SIG-M5 treated with dmso at 0.1 percent for 504 hours (cell line): ENCODE measurements at regions not wholly inside any gene's neighbourhood (a gene's known extent, or its start where the extent isn't known, plus 50 kb on each side); places are given as distances from the start of the nearest gene placed in this dataset.

Source experiments
- DNase-seq: peaks from one replicate; lab custom pipeline; 2025; ENCODE audit not compliant: unreplicated experiment; lab: John Stamatoyannopoulos, UW

DNA sequence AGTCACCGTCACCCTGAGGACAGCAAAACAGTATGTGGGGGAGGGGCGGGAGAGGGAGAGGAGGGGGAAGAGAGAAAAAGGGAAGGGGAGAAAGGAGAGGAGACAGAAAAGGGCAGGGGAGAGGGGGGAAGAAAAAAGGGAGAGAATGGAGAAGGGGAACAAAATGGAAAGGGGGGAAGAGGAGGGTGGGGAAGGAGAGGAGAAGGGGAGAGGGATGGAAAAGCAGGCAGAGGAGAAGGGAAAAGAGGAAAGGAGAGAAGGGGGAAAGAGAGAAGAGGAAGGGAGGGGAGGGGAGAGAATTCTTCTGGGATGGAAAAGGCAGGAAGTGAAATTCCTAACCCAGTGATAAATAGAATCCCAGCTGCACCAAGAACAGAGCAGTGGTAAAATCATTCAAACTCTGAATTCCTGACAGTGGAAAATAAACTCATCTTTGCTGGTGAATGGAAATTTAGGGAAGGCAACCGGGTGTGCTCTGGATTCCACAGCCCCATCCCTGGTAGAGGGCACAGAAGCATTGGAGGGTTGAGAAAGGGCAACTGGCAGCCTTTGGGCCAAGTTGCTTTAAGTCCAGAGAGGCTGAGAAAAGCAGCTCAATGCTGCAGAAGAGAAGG is 244.2 kb downstream of the BCOR start:
- DNase-seq: no peak

DNA sequence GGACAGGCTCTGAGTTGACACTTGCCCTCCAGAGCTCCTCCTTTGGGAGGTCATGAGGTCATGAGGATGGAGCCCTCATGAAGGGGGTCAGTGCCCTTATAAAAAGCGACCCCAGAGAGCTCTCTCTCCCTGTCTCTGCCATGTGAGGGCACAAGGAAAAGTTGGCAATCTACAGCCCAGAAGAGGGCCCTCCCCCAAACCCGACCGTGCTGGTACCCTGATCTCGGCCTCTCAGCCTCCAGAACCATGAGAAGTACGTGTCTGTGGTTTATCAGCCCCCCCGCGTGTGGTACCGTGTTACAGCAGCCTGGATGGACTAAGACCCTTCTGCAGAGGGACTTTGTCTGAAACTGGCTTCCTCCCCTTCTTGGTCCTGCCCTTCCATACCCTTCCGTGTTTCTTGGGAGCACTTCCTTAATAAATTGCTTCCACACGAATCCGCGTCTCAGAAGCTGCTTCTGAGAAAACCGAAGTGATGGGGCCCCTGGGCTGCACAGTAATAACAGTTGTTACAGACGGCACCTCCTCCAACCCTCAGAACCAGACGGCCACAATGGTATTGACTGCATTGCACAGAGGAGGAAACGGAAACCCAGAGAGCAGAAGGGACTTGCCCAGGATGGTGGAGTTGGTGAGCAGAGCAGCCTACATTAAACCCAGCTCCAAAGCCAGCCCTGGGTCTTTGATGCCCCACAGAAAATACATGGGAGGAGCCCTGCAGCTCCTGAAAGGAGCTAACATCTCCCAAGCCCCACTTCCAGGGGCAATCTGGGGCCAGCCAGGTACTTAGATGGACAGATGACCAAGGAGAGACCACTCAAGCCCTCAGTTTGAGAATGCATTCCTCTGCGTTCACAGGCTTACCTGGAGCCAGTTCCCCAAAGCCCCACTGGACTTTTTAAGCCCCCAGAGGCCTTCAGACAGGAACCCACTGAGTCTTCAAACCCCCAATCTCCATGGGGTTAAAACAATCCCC is 242.7 kb downstream of the BCOR start:
- peak; percentile 67 for DNase-seq

DNA sequence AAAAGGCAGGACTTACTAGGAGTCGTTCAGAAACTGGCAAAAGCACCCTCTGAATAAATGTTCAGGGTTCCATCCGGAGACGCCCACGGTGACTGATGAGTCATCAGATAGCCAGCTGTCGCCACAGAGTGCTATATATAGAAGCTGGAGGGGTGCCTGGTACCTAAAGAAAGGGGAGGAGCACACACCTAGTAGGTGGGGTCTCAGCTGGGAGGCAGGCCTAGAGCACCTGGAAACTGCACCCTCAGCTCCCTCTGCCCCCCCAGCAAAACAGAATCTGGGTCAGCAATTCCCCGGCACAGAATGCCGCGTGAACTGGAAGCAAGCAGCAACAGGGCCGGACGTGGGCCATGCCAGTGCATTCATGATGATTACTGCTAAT is 242.0 kb downstream of the BCOR start:
- DNase-seq: peak; percentile 47

DNA sequence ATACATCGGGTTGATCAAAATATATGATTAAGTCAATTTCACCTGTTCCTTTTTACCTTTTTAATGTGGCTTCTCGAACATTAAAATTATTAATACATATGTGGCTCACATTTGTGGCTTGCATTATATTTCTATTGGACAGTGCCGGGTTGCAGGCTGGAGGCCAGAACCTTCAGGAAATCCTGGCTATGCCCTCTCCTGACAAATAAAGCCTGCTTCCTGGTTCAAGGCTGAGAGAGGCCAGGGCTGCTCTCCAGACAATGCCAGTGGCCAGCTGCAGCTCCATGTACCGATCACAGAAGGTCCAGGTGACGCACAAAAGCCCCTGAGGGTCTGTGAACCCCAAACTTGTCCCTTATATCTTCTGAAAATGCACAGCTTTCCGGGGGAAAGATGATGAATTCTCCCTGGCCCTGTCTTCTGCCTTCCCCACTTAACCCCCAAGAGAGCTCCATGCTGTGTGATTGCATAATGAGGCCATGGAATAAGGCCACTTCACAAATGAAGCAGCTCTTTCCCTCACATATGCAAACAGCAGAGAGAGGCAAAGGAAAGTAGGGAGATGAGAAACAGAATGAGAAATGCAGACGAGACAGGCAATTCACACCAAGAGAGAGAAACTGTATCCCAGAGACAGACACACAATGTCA is 241.2 kb downstream of the BCOR start:
- DNase-seq: no peak

DNA sequence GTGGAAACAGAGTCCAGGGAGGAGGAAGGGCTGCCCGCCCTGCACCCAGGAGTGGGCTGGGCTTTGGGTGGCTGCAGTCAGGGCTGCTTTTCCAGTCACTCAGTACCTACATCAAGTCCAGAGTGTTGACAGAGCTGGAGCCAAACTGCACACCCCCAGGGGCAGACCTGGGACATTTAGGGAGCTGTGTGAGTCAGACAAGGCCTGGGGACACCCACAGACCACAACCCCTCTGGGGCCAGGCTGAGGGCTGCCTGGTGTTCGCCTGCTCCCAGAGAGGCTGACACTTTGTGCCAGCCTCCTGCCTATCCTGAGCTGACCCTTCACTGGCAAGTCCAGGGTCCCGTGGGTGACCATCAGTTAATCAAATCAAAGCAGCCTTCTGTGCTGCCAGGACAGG is 240.0 kb downstream of the BCOR start:
- no peak for DNase-seq

DNA sequence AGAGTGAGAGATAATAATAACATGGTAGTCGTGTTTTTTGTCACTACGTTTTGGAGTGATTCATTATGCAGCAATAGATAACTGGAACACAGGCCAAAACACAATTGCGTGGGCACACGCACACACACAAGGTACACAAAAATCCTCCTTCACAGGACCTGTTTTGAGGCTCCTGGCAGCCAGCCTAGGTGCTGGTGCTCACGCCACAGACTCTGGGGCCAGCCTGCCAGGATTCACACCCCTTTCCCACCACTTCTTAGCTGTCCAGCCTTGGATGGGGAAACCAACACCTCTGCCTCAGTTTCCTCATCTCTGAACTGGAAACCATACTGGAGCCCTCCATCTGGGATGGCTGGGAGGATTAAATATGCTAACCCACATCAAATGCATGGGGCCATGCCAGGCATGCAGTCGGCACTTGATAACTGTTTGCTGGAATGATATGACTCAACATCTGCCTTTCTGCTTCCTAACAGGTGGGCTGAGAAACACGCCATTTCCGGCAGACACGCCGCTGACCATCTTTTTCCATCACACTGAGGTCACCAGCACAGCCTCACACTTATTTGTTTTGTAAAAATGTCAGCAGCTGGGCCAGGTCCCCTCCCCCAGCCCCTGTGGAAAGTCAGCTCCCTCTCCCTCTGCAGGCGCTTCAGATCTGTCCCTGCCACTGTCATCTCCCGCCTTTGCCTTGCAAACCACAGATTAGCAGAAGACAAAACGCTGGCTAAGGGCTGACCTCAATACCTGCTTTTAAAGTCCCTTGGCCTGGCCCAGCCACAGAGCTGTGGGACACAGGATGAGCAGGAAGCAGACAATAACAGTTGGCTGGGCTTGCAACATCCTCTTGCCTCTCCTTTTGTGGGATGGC is 237.5 kb downstream of the BCOR start:
- DNase-seq: peak; percentile 55

DNA sequence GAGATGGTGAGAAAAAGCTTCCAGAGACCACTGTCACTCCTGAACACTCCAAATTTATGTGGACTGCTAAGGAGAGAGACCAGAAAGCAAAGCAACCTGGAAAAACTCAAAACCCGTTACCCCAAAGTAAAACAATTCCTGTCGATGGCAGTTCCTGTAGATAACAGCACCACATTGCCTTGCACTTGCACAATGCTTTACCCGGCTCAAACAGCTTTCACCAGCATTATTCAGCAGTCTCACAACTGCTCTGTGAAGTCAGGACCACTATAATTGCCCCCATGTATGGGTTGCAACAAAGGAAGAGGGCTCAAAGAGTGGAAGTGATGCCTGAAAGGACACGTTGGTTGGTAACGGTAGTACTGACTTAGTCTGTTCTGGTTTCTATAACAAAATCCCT is 234.8 kb downstream of the BCOR start:
- DNase-seq: peak; percentile 22

DNA sequence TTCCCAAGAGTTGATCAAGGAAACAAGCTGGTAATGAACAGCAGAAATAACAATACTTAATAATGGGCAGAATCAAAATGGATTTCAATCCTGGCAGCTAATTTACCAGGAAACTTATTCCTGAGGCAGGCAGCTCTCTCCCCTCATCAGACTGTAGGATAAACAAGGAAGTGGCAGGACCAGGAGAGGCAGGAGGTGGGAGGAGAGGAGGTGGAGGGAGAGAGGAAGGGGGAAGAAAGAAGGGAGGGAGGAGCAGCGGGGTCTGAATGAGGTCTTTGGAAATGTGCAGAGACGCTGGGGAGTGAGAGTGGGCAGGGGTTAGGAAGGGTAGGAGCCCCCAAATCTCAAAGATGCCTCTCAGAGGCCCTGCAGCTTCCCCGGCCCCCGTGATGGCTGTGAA is 231.5 kb downstream of the BCOR start:
- DNase-seq: no peak

DNA sequence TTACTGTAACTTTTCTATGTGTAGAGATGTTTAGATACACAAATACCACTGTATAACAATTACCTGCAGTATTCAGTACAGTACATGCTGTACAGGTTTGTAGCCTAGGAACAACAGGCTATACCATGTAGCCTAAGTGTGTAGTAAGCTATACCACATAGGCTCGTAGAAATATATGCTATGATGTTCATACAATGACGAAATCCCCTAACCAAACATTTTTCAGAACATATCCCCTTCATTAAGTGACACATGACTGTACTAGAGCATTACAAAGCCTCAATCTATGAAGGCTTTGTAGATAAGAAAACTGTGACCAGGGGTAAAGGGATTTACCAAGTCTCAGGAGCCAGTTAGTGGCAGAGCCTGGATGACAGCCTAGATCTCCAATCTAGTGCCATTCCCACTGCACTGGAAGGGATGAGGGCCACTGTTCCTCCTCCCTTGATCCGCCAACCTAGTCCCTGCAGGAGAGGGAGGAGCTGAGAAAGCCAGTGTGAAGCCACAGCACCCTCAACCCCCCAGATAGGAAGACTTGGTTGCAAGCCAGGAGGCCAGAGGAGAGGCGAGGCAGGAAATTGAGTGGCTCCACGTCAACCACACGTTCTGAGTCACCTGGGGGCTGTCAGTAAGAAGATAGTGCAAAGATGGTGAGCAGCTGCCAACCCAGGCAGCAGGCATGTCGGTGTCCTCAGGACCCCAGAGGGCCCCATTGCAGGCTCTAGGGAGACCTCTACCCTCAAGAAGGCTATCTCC is 227.7 kb downstream of the BCOR start:
- no peak for DNase-seq

DNA sequence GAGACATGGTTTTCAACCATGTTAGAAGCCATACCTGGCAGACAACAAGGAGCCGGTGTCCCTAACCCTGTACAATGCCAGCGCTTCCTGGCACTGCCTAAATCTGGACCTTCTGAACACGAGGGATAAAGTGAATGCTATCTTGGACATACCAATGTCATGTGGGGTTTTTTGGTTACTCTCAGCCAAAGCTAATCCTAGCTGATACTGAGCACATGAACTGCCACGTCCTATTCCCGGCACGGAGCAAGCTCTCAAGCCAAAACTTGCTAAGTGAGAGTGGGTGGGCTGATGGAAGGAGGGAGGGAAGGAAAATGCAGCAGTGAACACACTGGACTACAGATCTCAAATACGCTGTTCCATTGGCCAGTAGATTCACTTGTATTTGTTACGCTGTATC is 226.1 kb downstream of the BCOR start:
- DNase-seq: no peak

DNA sequence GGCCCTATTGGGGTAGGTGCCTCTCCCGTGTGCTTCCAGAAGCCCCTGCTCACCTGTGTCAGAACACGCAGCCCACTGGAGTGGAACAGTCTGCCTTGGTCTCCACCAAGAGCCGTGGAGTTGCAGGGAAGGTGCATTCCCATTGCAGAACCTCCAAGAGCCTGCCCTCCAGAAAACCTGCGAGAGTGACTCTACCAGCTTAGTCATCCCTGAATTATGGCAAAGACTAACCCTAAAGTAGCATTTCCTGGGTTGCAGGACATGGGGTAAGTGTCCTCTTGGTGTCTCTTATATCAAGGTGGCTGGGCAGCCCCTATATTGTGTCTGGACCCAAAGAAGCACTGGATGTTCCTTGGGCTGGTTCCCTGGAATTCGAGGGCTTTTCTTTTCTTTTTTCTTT is 224.6 kb downstream of the BCOR start:
- no peak for DNase-seq

DNA sequence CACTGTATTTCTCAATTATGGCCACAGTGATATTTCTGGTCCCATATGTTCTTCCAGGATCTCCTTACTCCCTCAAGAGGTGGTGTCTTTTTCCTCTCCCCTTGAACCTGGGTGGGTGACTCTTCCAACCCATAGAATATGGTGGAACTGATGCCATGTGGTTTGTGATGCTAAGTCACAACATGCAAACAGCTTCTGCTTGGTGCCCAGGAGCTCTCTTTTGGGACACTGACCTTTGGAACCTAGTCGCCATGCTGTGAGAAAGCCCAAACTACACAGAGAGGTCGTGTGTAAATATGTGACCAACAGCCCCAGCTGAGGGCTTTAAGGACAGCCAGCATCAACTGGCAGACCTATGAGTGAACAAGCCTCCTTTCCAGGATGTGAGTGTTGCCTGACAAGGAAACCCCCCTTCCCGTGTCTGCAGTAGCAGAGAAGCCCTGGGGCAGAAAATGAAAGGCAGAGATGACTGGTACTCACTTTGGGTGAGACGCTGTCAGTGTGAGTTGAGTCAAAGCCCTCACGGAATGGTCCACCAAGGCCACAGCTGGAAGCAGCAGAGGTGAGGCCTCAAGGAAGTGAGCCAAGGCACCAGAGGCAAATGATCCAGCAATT is 223.4 kb downstream of the BCOR start:
- no peak for DNase-seq

DNA sequence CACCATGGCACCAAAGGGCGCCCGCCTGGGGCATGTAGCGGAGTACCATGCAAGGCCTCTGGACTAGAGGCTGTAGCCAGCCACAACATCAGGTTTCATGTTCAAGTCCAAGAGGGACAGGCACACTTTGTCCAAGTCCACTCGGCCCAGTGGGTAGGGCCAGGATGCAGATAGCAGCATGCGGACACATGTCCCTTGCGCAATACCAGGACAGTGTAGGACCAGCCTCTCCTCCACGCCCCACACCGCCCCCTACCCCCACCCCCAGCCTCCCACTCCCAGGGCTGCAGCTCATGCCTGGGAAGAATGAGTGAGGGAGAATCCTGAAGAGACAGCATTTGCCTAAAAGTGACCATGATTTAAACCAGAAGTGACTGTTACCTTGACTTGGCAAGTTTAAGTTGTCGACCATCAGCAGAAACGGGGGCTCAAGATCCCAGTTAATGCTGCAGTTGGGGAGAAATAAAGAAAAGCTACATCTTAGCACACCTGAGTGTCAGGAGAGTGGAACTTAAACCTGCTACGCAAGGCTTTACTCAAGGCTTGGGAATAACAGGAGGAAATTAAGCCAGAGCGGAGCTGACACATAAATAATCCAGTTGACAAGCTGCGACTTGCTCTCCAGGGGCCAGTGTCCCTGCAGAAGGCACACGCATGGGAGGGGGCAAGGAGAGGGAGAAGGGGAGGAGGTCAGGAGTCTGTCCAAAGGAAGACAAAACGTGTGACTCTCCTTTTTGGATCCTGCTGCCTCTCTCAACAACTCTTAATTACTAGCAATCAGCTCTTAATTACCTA is 221.7 kb downstream of the BCOR start:
- DNase-seq: no peak

DNA sequence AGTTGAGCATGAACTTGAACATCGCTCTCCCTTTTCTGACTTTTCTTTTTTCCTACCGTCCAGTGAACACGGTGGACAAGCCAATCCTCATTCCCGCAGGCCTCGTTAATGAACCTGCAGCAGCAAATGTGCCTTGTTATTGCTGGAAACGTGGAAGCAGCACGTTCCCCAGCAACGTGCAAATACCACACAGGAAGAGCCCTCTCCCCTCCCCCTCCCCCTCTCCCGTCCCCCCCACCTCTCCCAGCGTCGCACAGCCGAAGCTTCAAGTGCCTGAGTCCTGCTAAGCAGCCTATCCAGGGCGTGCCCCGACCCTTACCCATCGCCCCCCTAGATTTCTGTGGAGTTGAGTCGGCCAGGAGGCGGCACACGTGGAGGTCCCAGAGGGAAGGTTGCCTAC is 219.9 kb downstream of the BCOR start:
- no peak for DNase-seq

DNA sequence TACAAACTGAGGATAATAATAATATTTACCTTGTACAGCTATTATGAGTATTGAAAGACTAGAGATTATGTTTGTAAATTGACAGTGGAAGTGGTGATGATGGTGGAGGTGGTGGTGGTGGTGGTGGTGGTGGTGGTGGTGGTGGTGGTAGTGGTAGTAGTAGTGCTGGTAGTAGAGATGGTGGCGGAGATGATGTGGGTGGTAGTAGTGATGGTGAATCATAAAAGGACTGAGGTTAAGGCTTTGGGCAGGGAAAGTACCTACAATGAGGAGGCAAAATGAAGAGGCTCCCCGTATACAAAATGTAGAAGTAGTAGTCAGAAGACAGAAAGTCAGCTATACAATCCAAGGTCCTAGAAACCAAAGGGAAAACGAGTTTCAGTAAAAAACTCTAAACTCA is 214.1 kb downstream of the BCOR start:
- no peak for DNase-seq

DNA sequence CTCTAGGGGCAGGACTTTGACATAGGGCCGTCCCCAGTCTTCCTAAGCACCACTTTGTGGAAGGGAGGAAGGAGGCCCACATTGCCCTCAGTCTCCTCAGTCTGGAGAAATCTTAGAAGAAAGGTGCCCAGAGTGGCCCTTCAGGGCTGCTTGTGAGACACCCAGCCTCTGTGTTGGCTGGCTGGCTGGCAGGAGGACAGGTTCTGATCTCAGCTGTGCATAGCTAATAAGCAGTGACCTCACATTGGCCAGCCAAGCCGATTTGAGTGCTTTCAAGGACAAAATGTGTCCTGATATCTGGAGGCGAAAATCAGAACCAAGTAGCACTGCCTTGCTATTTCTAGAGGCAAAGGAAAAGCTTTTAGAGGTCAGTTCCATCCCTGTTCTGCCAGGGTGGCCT is 211.5 kb downstream of the BCOR start:
- no peak for DNase-seq

DNA sequence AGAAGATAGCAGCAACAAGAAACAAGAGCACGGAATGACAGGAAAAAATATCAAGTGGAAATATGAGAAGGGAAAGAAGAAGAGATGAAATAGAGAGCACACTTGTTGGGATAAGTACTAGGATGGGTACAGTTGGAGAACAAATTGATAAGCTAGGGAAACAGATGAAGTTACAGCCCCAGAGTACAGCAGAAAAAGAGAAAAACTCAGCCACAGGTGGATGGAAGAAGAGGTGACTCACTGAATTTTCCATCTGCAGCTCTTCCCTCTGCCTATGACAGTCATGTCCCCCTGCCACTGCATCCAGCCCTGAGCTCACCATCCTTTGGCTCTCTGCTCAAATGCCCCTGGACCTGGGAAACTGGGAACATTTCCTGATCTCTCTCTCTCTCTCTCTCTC is 209.0 kb downstream of the BCOR start:
- DNase-seq: no peak

DNA sequence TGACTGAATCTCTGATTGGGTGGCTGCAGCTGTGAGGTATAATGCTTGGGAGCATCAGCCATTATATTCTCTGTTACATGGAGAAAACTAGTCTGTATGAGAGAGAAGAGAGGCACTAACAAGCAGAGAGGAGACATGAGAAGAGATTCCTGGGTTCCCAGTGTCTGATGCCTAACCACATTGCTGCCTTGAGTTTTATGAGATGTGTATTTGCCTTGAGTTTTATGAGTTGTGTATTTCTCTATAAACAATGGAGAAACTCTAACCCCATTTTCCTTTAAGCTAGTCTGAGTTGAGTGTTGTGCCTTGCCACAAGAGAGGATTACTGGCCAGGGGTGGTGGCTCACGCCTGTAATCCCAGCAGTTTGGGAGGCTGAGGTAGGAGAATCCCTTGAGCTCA is 208.1 kb downstream of the BCOR start:
- no peak for DNase-seq

DNA sequence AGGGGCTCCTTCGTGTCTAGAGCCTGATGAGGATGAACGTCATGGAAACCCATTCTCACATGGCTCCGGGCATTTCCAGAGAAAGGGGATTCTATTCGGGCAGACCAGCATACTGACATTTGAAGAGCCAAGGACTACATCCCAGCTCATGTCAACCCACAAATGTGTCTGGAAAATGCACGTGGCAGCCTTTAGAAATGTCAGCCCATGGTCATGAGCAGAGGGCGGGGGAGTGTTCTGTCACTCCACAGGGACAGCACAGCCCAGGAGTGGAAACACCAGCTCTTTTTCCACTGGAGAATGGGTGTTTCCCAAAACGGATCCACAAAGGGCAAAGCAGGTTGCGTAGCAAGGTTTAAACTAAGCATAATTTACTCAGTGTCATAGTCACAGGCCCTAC is 207.0 kb downstream of the BCOR start:
- DNase-seq: no peak
